Subcutaneous abdominal adipose tissue (tissue), 5 donors: ENCODE measurements at regions not wholly inside any gene's neighbourhood (a gene's known extent, or its start where the extent isn't known, plus 50 kb on each side); places are given as distances from the start of the nearest gene placed in this dataset.

Experiments used
- H3K27ac ChIP-seq: one replicate; pipeline ENCODE4 v1.7.0; 2013; ENCODE audit warnings: low read depth, mild to moderate bottlenecking, inconsistent platforms, low read length, moderate library complexity
- H3K27me3 ChIP-seq, 5 donors: one replicate each; pipeline ENCODE4 v1.7.0; 2013; ENCODE audit warnings: low read length in 5 of 5, inconsistent platforms in 1 of 5; ENCODE audit not compliant: control insufficient read depth in 5 of 5, insufficient read depth in 4 of 5
- H3K36me3 ChIP-seq, 5 donors: one replicate each; pipeline ENCODE4 v1.7.0; 2013; ENCODE audit warnings: low read length in 5 of 5; ENCODE audit not compliant: control insufficient read depth in 5 of 5, insufficient read depth in 5 of 5
- H3K4me1 ChIP-seq, 5 donors: one replicate each; pipeline ENCODE4 v1.7.0; 2013; ENCODE audit warnings: low read length in 5 of 5, mild to moderate bottlenecking in 3 of 5, moderate library complexity in 1 of 5; ENCODE audit not compliant: control insufficient read depth in 5 of 5, insufficient read depth in 5 of 5
- H3K4me3 ChIP-seq, 5 donors: one replicate each; pipeline ENCODE4 v1.7.0; 2013; ENCODE audit warnings: low read length in 5 of 5, low read depth in 1 of 5
- H3K9ac ChIP-seq, 5 donors: one replicate each; pipeline ENCODE4 v1.7.0; 2013; ENCODE audit warnings: low read length in 5 of 5, mild to moderate bottlenecking in 4 of 5, moderate library complexity in 3 of 5
- H3K9me3 ChIP-seq, 5 donors: one replicate each; pipeline ENCODE4 v1.7.0; 2013; ENCODE audit warnings: low read length in 5 of 5; ENCODE audit not compliant: control insufficient read depth in 5 of 5
- donor health status: healthy.
- donor health status: healthy.
- donor health status: healthy.
- donor health status: healthy.
- donor health status: healthy.

- H3K27me3 ChIP-seq = no peaks in the 10 kb centered on the region
- no peak overlapping the region for H3K27ac ChIP-seq
- H3K9ac ChIP-seq = no peak overlapping the region
- no peaks in the 10 kb centered on the region for H3K4me1 ChIP-seq
- H3K36me3 ChIP-seq = no peaks in the 10 kb centered on the region
- H3K4me3 ChIP-seq = no peak overlapping the region
- H3K9me3 ChIP-seq = no peaks in the 10 kb centered on the region
These were observed 55.4 kb downstream of the CCER1 start for GRCh38 chr12:90899456-90900182.

DNA sequence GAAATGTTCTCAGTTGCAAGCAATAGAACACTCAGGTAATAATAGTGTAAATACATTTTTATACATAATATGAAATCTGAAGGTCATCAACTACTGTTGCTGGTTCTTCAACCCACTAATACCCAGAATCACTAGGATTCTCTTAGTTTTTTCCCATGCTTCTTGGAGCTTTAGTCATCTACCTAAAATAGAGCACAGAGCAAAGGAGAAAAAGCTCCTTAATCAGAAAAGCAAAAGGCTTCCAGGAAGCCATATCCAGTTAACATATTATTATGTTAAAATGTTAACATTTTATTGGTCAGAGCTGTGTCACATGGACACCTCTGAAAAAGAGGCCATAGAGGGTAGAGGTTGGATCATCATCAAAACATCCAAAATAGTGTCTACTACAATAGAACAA is 57.0 kb downstream of the CCER1 start:
- Histone ChIP-seq H3K36me3 (no peaks in the 10 kb centered on the region), H3K9ac (no peak overlapping the region), H3K4me1 (no peaks in the 10 kb centered on the region), H3K27me3 (no peaks in the 10 kb centered on the region), H3K27ac (no peak overlapping the region), H3K9me3 (no peaks in the 10 kb centered on the region), H3K4me3 (no peak overlapping the region)

GRCh38 chr12:90897316-90897715 is 57.7 kb downstream of the CCER1 start:
- Histone ChIP-seq H3K9ac (no peak overlapping the region), H3K27me3 (no peaks in the 10 kb centered on the region), H3K4me3 (no peak overlapping the region), H3K36me3 (no peaks in the 10 kb centered on the region), H3K4me1 (no peaks in the 10 kb centered on the region), H3K27ac (no peak overlapping the region), H3K9me3 (no peaks in the 10 kb centered on the region)

GRCh38 chr12:90896821-90897220 is 58.2 kb downstream of the CCER1 start:
- H3K4me3 ChIP-seq = no peak overlapping the region
- H3K4me1 ChIP-seq = no peaks in the 10 kb centered on the region
- no peaks in the 10 kb centered on the region for H3K27me3 ChIP-seq
- no peaks in the 10 kb centered on the region for H3K36me3 ChIP-seq
- no peak overlapping the region for H3K9ac ChIP-seq
- no peak overlapping the region for H3K27ac ChIP-seq
- no peaks in the 10 kb centered on the region for H3K9me3 ChIP-seq

GRCh38 chr12:90896164-90896563 is 58.8 kb downstream of the CCER1 start:
- Histone ChIP-seq H3K36me3 (no peaks in the 10 kb centered on the region), H3K27ac (no peak overlapping the region), H3K9me3 (no peaks in the 10 kb centered on the region), H3K9ac (no peak overlapping the region), H3K27me3 (no peaks in the 10 kb centered on the region), H3K4me1 (no peaks in the 10 kb centered on the region), H3K4me3 (no peak overlapping the region)

- Histone ChIP-seq H3K4me1 (no peaks in the 10 kb centered on the region), H3K9me3 (no peaks in the 10 kb centered on the region), H3K27me3 (no peaks in the 10 kb centered on the region), H3K4me3 (no peak overlapping the region), H3K36me3 (no peaks in the 10 kb centered on the region), H3K27ac (no peak overlapping the region), H3K9ac (no peak overlapping the region)
These were observed 66.7 kb downstream of the CCER1 start for GRCh38 chr12:90888316-90888715.

GRCh38 chr12:90883456-90883855 is 71.5 kb downstream of the CCER1 start:
- Histone ChIP-seq H3K9ac (no peak overlapping the region), H3K9me3 (no peaks in the 10 kb centered on the region), H3K4me3 (no peak overlapping the region), H3K27me3 (no peaks in the 10 kb centered on the region), H3K36me3 (no peaks in the 10 kb centered on the region), H3K27ac (no peak overlapping the region), H3K4me1 (no peaks in the 10 kb centered on the region)

DNA sequence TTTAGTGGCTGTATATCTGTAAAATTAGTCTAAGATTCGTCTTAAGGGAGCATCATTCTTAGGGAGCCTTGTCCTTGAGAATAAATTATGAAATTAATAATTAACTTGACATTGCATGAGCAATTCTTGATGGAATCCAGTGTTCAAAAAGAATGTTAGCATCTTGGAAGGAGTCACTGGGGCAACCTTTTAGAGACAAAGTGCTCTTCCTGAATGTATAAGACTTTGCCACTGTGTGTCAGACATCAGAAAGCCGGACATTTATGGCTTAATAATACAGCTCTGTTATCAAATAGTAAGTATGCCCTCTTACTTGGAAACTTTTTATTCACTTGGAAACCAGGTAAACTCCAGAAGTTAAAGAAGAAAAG is 83.3 kb downstream of the CCER1 start:
- no peak overlapping the region for H3K9ac ChIP-seq
- H3K4me3 ChIP-seq = no peak overlapping the region
- H3K27me3 ChIP-seq = no peaks in the 10 kb centered on the region
- no peak overlapping the region for H3K27ac ChIP-seq
- H3K4me1 ChIP-seq = no peaks in the 10 kb centered on the region
- H3K9me3 ChIP-seq = no peaks in the 10 kb centered on the region
- H3K36me3 ChIP-seq = no peaks in the 10 kb centered on the region

- Histone ChIP-seq H3K36me3 (no peaks in the 10 kb centered on the region), H3K27ac (no peak overlapping the region), H3K4me3 (no peak overlapping the region), H3K27me3 (no peaks in the 10 kb centered on the region), H3K9ac (no peak overlapping the region), H3K4me1 (no peaks in the 10 kb centered on the region), H3K9me3 (no peaks in the 10 kb centered on the region)
These were observed 83.8 kb downstream of the CCER1 start for GRCh38 chr12:90870971-90871725.

- no peak overlapping the region for H3K27ac ChIP-seq
- no peaks in the 10 kb centered on the region for H3K27me3 ChIP-seq
- no peaks in the 10 kb centered on the region for H3K4me1 ChIP-seq
- H3K9ac ChIP-seq = no peak overlapping the region
- H3K4me3 ChIP-seq = no peak overlapping the region
- H3K36me3 ChIP-seq = no peaks in the 10 kb centered on the region
- no peaks in the 10 kb centered on the region for H3K9me3 ChIP-seq
These were observed 86.3 kb downstream of the CCER1 start for GRCh38 chr12:90868626-90869025.
